ENCODE measurements at regions not wholly inside any gene's neighbourhood (a gene's known extent, or its start where the extent isn't known, plus 50 kb on each side); places are given as distances from the start of the nearest gene placed in this dataset.

DNA sequence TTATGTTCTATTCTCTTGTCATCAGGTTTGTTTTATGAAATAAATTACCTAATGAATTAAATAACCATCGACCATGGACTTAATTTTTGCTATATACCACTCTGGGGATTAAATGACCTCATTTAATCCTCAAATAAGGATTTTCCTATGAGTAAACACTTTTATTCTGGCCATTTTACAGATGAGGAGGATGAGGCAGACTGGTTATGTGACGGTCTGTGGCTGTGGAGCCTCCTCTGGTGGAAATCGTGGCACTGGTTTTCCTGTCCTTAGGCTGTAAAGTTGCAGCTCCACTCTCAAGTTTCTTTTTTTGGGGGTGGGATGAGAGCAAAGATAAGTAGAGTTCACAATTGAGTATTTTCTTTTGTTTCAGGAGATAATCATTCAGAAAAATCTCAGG is 105.2 kb downstream of the XCL2 start:
- H3K4me3 ChIP-seq (ENCODE audit: low read depth, low read length): no peak overlapping the region

DNA sequence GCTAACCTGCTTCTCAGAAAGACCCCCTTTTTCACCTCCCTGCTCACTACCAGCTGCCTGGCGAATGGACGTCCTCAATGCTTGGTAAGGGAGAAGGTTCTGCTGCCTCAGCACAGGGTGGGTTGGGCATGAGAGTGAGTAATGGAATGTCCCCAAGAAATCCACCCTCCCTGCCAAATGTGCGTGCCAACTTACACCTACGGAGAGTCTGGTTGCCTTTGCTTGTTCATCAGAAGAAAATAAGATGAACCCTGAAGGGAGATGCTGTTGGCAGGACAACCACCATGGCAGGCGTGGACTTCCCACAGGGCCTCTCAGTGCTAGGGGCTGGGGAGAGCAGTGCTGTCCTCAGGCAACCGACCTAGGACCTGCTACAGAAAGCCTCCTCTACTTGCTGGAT is 106.0 kb downstream of the XCL2 start:
- in situ Hi-C loops (cut with HindIII; ENCODE audit: low pct_ligation_motif_present, low sequenced_read_pairs): no loop called here
- Histone ChIP-seq H3K4me3 (ENCODE audit: low read depth, low read length) (no peak overlapping the region), H3K36me3 (replicated peaks) (no peaks in the 10 kb centered on the region), H3K27ac (no peak overlapping the region), H3K27me3 (replicated peaks) (no peaks in the 10 kb centered on the region)
- TF ChIP-seq, protein P1, sequence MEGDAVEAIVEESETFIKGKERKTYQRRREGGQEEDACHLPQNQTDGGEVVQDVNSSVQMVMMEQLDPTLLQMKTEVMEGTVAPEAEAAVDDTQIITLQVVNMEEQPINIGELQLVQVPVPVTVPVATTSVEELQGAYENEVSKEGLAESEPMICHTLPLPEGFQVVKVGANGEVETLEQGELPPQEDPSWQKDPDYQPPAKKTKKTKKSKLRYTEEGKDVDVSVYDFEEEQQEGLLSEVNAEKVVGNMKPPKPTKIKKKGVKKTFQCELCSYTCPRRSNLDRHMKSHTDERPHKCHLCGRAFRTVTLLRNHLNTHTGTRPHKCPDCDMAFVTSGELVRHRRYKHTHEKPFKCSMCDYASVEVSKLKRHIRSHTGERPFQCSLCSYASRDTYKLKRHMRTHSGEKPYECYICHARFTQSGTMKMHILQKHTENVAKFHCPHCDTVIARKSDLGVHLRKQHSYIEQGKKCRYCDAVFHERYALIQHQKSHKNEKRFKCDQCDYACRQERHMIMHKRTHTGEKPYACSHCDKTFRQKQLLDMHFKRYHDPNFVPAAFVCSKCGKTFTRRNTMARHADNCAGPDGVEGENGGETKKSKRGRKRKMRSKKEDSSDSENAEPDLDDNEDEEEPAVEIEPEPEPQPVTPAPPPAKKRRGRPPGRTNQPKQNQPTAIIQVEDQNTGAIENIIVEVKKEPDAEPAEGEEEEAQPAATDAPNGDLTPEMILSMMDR (IDR thresholded peaks at IDR 0.05; ENCODE audit: low read depth, low read length, missing control alignments): no peak
- no peak for DNase-seq

More for the DNA sequence above, 105.2 kb downstream of the XCL2 start:
- TF ChIP-seq, protein P1 (IDR thresholded peaks at IDR 0.05; ENCODE audit: low read depth, low read length, missing control alignments): no peak
- Histone ChIP-seq H3K36me3 (replicated peaks) (no peaks in the 10 kb centered on the region), H3K27ac (no peak overlapping the region), H3K27me3 (replicated peaks) (no peaks in the 10 kb centered on the region)
- in situ Hi-C loops (cut with HindIII; ENCODE audit: low pct_ligation_motif_present, low sequenced_read_pairs): no loop called here
- no peak for DNase-seq

DNA sequence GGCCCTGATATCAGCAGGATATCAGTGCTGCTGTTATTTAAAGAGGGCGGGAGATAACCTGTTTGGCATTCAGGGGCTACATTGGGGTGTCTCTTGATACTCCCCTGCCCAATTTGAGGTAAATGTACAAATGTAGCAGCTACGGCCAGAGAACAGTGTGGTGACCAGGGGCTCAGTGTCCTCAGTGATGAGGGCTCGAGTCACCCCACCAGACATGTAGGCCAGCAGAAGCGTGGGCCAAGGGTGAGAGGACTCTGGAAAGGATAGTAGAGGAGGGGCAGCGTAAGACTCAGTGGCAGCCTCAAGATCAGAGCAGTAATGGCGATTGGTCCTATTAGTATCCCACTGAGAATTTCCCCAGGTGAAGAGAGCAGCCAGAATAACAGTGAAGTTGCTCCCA is 108.4 kb downstream of the XCL2 start:
- Histone ChIP-seq H3K36me3 (replicated peaks) (no peaks in the 10 kb centered on the region), H3K27ac (no peak overlapping the region), H3K4me3 (ENCODE audit: low read depth, low read length) (no peak overlapping the region), H3K27me3 (replicated peaks) (no peaks in the 10 kb centered on the region)
- DNase-seq: no peak
- TF ChIP-seq, protein P1 (IDR thresholded peaks at IDR 0.05; ENCODE audit: low read depth, low read length, missing control alignments): no peak
- in situ Hi-C loops (cut with HindIII; ENCODE audit: low pct_ligation_motif_present, low sequenced_read_pairs): no loop called here

DNA sequence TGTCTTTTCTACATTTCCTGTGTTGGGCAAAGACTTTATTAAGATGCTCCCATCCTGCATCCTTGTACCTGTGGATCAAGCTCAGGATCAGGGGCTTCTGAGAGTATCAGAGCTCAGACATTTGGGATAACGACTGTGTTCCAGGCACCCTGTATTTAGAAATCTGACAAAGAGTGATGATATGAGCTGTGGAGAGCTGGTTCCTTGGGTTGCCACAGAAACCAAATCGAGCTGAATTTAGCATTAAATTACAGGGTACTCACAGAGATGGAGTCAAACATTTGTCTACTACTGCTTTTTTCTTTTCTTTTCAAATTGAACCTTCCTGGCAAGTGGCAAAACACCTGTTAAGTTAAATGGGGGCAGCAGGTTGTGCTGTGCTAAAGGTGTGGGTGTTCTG is 110.6 kb downstream of the XCL2 start:
- H3K36me3 ChIP-seq (replicated peaks): no peaks in the 10 kb centered on the region
- H3K4me3 ChIP-seq (ENCODE audit: low read depth, low read length): no peak overlapping the region
- in situ Hi-C loops (cut with HindIII; ENCODE audit: low pct_ligation_motif_present, low sequenced_read_pairs): no loop called here
- TF ChIP-seq, protein P1 (IDR thresholded peaks at IDR 0.05; ENCODE audit: low read depth, low read length, missing control alignments): no peak
- DNase-seq: no peak
- H3K27ac ChIP-seq: no peak overlapping the region
- H3K27me3 ChIP-seq (replicated peaks): no peaks in the 10 kb centered on the region

DNA sequence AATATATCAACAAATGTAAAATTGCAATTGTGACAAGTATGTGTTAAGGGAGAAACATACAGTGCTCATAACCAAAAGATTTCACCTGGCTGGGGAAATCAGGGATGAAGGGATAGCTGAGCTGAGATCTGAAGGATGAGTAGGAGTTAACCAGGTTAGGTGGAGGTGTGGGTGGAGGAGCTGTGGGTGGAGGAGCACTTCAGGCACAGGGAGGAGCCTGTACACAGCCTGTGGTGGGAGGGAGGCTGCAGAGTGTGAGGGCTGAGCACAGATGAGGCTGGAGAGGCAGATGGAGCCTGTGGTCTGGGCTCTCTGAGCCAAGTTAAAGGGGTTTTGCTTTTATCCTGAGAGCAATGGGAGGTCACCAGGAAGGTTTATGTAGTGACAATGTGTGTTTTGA is 111.9 kb downstream of the XCL2 start:
- no peaks in the 10 kb centered on the region for H3K36me3 ChIP-seq (replicated peaks)
- TF ChIP-seq, protein P1 (IDR thresholded peaks at IDR 0.05; ENCODE audit: low read depth, low read length, missing control alignments): no peak
- DNase-seq: no peak
- H3K27ac ChIP-seq: no peak overlapping the region
- in situ Hi-C loops (cut with HindIII; ENCODE audit: low pct_ligation_motif_present, low sequenced_read_pairs): no loop called here
- no peaks in the 10 kb centered on the region for H3K27me3 ChIP-seq (replicated peaks)
- H3K4me3 ChIP-seq (ENCODE audit: low read depth, low read length): no peak overlapping the region

DNA sequence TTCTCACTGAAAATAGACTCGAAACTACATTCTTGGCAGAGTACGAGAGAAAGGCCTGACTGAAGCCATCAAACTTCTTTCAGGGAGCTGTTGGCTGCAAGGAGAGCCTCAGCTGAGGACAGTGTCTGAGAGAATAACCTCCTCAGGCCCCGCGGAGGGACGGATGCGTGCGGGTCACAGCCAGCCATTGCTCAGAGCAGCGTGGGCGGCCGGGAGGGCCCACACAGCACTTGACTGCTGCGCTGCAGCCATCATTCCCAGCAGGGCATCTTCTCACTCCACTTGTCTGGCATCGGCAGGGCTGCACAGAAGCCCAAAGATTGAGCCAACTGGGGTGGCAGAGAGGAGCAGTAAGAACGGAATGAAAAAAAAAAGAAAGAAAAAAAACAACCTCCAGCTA is 113.5 kb downstream of the XCL2 start:
- Histone ChIP-seq H3K27me3 (replicated peaks) (no peaks in the 10 kb centered on the region), H3K36me3 (replicated peaks) (no peaks in the 10 kb centered on the region), H3K4me3 (ENCODE audit: low read depth, low read length) (no peak overlapping the region), H3K27ac (no peak overlapping the region)
- DNase-seq: no peak
- in situ Hi-C loops (cut with HindIII; ENCODE audit: low pct_ligation_motif_present, low sequenced_read_pairs): no loop called here
- TF ChIP-seq, protein P1 (IDR thresholded peaks at IDR 0.05; ENCODE audit: low read depth, low read length, missing control alignments): no peak
